Suprapubic skin (tissue), 2 donors: ENCODE measurements at regions not wholly inside any gene's neighbourhood (a gene's known extent, or its start where the extent isn't known, plus 50 kb on each side); places are given as distances from the start of the nearest gene placed in this dataset.

Source experiments
- EP300 ChIP-seq: sonication (generic); formaldehyde crosslinking; IDR thresholded peaks from one replicate; pipeline ENCODE4 v1.6.1; 2017; ENCODE audit warnings: antibody characterized with exemption
- POLR2A ChIP-seq, 2 donors: fragments of 450-650 bp; IDR thresholded peaks; one replicate each; pipeline ENCODE4 v1.6.1; 2017; ENCODE audit warnings: antibody characterized with exemption in 2 of 2, mild to moderate bottlenecking in 2 of 2, moderate library complexity in 2 of 2

DNA sequence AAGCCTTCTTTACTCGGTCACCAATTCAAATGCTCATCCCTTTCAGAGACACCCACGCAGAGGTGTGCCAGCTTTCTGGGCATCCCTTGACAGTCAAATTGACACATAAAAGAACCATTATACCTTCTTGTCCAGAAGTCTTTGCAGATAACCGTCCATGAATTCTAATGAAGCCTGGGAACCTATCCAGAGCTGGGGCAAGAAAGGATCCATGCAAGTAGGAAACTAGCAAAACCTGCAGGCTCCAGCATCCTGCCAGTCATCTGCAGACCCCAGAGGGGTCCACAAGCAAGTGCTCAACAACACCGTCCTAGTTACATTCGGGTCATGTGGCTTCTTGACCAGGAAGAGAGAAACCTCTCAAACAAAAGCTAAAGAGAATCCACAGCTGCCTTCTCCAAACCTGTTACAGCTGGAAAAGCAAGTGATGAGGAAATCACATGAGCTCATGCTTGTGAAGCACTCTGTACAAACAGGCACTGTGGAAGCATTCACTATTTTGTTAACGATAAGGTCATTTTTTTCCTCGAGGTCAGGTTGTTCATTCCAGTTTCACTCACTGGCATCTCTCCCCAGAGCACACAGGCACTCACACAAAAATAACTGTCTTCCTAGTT lies 80.2 kb upstream of the DMRT1 start:
- TF ChIP-seq EP300 (no peak), POLR2A (IDR thresholded peaks at IDR 0.05) (no peak)
